ENCODE measurements at regions not wholly inside any gene's neighbourhood (a gene's known extent, or its start where the extent isn't known, plus 50 kb on each side); places are given as distances from the start of the nearest gene placed in this dataset.

GRCh38 chr6:47170617-47170947, 128.4 kb upstream of the ADGRF1 start:
- DNase-seq, result no peak
- Histone ChIP-seq H3K4me3 (no peak overlapping the region), H3K4me1 (peaks cover 17 to 56% (median 34%) of the 10 kb centered on the region in 3 donors), H3K27ac (peak overlapping the region; percentile 63 to 84 (median 81)), H3K36me3 (no peaks in the 10 kb centered on the region), H3K9me3 (no peaks in the 10 kb centered on the region), H3K27me3 (no peaks in the 10 kb centered on the region)
- WGBS, 2 donors, result 35 to 45% methylated on average over 3 of the region's 3 CpGs
- intact Hi-C loops (cut with DNase I), result loop anchor here (10.0 kb wide), 1 partner anchor 134 kb away; the partner anchor contains the start of gene TNFRSF21
- TF ChIP-seq POLR2A (IDR thresholded peaks at IDR 0.05) (no peak), CTCF (IDR thresholded peaks at IDR 0.05) (no peak)

GRCh38 chr6:47169785-47170616, 127.9 kb upstream of the ADGRF1 start:
- H3K36me3 ChIP-seq, result no peaks in the 10 kb centered on the region
- TF ChIP-seq CTCF (IDR thresholded peaks at IDR 0.05), result no peak
- H3K4me3 ChIP-seq, result no peak overlapping the region
- no peaks in the 10 kb centered on the region for H3K9me3 ChIP-seq
- peaks cover 17 to 56% (median 34%) of the 10 kb centered on the region in 3 donors for H3K4me1 ChIP-seq
- DNase-seq, result no peak
- H3K27ac ChIP-seq, result peak overlapping the region; percentile 70 to 84 (median 81)
- intact Hi-C loops (cut with DNase I), result loop anchor here (10.0 kb wide), 1 partner anchor 135 kb away; the partner anchor contains the start of gene TNFRSF21
- WGBS, 2 donors, result 30 to 42% methylated on average over 1 of the region's 1 CpG
- H3K27me3 ChIP-seq, result no peaks in the 10 kb centered on the region

GRCh38 chr6:47168180-47168579, 126.0 kb upstream of the ADGRF1 start:
- TF ChIP-seq CTCF (IDR thresholded peaks at IDR 0.05), result peak in 1 of 6 experiments; percentile 32
- no peak for TF ChIP-seq POLR2A (IDR thresholded peaks at IDR 0.05)
- Histone ChIP-seq H3K4me1 (peaks cover 17 to 58% (median 34%) of the 10 kb centered on the region in 3 donors), H3K9me3 (no peaks in the 10 kb centered on the region), H3K36me3 (no peaks in the 10 kb centered on the region), H3K4me3 (no peak overlapping the region), H3K27me3 (no peaks in the 10 kb centered on the region), H3K27ac (peak overlapping the region; percentile 70 to 84 (median 81))
- 27 to 63% methylated on average over 2 of the region's 2 CpGs for WGBS, 2 donors
- intact Hi-C loops (cut with DNase I), result no loop called here
- DNase-seq, result no peak

GRCh38 chr6:47165918-47166317, 123.8 kb upstream of the ADGRF1 start:
- no peak for DNase-seq
- Histone ChIP-seq H3K4me1 (peaks cover 24 to 66% (median 32%) of the 10 kb centered on the region in 3 donors), H3K4me3 (no peak overlapping the region), H3K36me3 (no peaks in the 10 kb centered on the region), H3K27ac (no peak overlapping the region), H3K9me3 (no peaks in the 10 kb centered on the region), H3K27me3 (no peaks in the 10 kb centered on the region)
- 74 to 88% methylated on average over 1 of the region's 1 CpG for WGBS, 2 donors
- intact Hi-C loops (cut with DNase I), result no loop called here
- TF ChIP-seq CTCF (IDR thresholded peaks at IDR 0.05) (no peak), POLR2A (IDR thresholded peaks at IDR 0.05) (no peak)

- DNase-seq, result no peak
- Histone ChIP-seq H3K4me3 (no peak overlapping the region), H3K36me3 (no peaks in the 10 kb centered on the region), H3K27me3 (no peaks in the 10 kb centered on the region), H3K27ac (no peak overlapping the region), H3K4me1 (peaks cover 21 to 63% (median 21%) of the 10 kb centered on the region in 3 donors), H3K9me3 (no peaks in the 10 kb centered on the region)
- TF ChIP-seq POLR2A (IDR thresholded peaks at IDR 0.05), result no peak
- no peak for TF ChIP-seq CTCF (IDR thresholded peaks at IDR 0.05)
- intact Hi-C loops (cut with DNase I), result no loop called here
Observed at GRCh38 chr6:47164877-47165276, 122.7 kb upstream of the ADGRF1 start.
